ENCODE measurements at regions not wholly inside any gene's neighbourhood (a gene's known extent, or its start where the extent isn't known, plus 50 kb on each side); places are given as distances from the start of the nearest gene placed in this dataset.

- no peak overlapping the region for H3K4me3 ChIP-seq
- no peaks in the 10 kb centered on the region for H3K4me1 ChIP-seq (replicated peaks in 1 of 2)
- whole genome bisulfite sequencing, 10 experiments = 67 to 95% (median 85%) methylated on average over 5 to 13 of the region's 14 CpGs; no CpG with 5 or more reads in 1 of the 10 experiments
- ATAC-seq (replicated peaks in 6 of 8) = no peak
- H3K27ac ChIP-seq = no peak overlapping the region
- in situ Hi-C loops (cut with MboI; ENCODE audit: low pct_unique_long_range_greater_than_20kb in 2 of 9, low sequenced_read_pairs in 9 of 9, unreplicated experiment in 9 of 9) = loop anchor here in 1 of 9 experiments (25.0 kb wide), 1 partner anchor 1312 kb away; no protein-coding TSS in a partner anchor
These were observed 185.6 kb downstream of the INSC start for GRCh38 chr11:15300341-15300740.

- no peak overlapping the region for H3K4me3 ChIP-seq
- no peak overlapping the region for H3K27ac ChIP-seq
- 0 to 6% (median 0%) methylated on average over 1 to 3 of the region's 4 CpGs; no CpG with 5 or more reads in 6 of the 10 experiments for WGBS, 10 experiments
- in situ Hi-C loops (cut with MboI; ENCODE audit: low pct_unique_long_range_greater_than_20kb in 2 of 9, low sequenced_read_pairs in 9 of 9, unreplicated experiment in 9 of 9) = loop anchor here in 1 of 9 experiments (25.0 kb wide), 1 partner anchor 1305 kb away; no protein-coding TSS in a partner anchor
- no peaks in the 10 kb centered on the region for H3K4me1 ChIP-seq (replicated peaks in 1 of 2)
- peak in 7 of 8 experiments; percentile 14 to 99 (median 60) for ATAC-seq (replicated peaks in 6 of 8)
These were observed 192.9 kb downstream of the INSC start for GRCh38 chr11:15307619-15308024.

GRCh38 chr11:15308840-15309239 lies 194.1 kb downstream of the INSC start:
- no peak for ATAC-seq (replicated peaks in 6 of 8)
- Histone ChIP-seq H3K27ac (no peak overlapping the region), H3K4me1 (replicated peaks in 1 of 2) (no peaks in the 10 kb centered on the region), H3K4me3 (no peak overlapping the region)
- WGBS, 10 experiments = 0 to 94% (median 50%) methylated on average over 1 to 2 of the region's 2 CpGs; no CpG with 5 or more reads in 5 of the 10 experiments
- in situ Hi-C loops (cut with MboI; ENCODE audit: low pct_unique_long_range_greater_than_20kb in 2 of 9, low sequenced_read_pairs in 9 of 9, unreplicated experiment in 9 of 9) = loop anchor here in 1 of 9 experiments (25.0 kb wide), 1 partner anchor 1303 kb away; no protein-coding TSS in a partner anchor

GRCh38 chr11:15309296-15309695 lies 194.6 kb downstream of the INSC start:
- peak in 2 of 8 experiments; percentile 13 to 40 for ATAC-seq (replicated peaks in 6 of 8)
- 0 to 88% (median 46%) methylated on average over 1 of the region's 1 CpG; no CpG with 5 or more reads in 4 of the 10 experiments for WGBS, 10 experiments
- H3K27ac ChIP-seq = no peak overlapping the region
- H3K4me3 ChIP-seq = no peak overlapping the region
- in situ Hi-C loops (cut with MboI; ENCODE audit: low pct_unique_long_range_greater_than_20kb in 2 of 9, low sequenced_read_pairs in 9 of 9, unreplicated experiment in 9 of 9) = loop anchor here in 1 of 9 experiments (25.0 kb wide), 1 partner anchor 1303 kb away; no protein-coding TSS in a partner anchor
- no peaks in the 10 kb centered on the region for H3K4me1 ChIP-seq (replicated peaks in 1 of 2)

GRCh38 chr11:15313862-15314261 lies 199.1 kb downstream of the INSC start:
- H3K27ac ChIP-seq = no peak overlapping the region
- no peak for ATAC-seq (replicated peaks in 6 of 8)
- WGBS, 10 experiments = 42 to 100% (median 77%) methylated on average over 1 to 2 of the region's 2 CpGs; no CpG with 5 or more reads in 4 of the 10 experiments
- no peak overlapping the region for H3K4me3 ChIP-seq
- in situ Hi-C loops (cut with MboI; ENCODE audit: low pct_unique_long_range_greater_than_20kb in 2 of 9, low sequenced_read_pairs in 9 of 9, unreplicated experiment in 9 of 9) = loop anchor here in 1 of 9 experiments (25.0 kb wide), 1 partner anchor 1298 kb away; no protein-coding TSS in a partner anchor
- H3K4me1 ChIP-seq (replicated peaks in 1 of 2) = peaks cover 0 to 8% of the 10 kb centered on the region in 2 donors

- in situ Hi-C loops (cut with MboI; ENCODE audit: low pct_unique_long_range_greater_than_20kb in 2 of 9, low sequenced_read_pairs in 9 of 9, unreplicated experiment in 9 of 9) = loop anchor here in 1 of 9 experiments (25.0 kb wide), 1 partner anchor 1293 kb away; no protein-coding TSS in a partner anchor
- no peak for ATAC-seq (replicated peaks in 6 of 8)
- Histone ChIP-seq H3K4me3 (no peak overlapping the region), H3K27ac (no peak overlapping the region), H3K4me1 (replicated peaks in 1 of 2) (peaks cover 0 to 8% of the 10 kb centered on the region in 2 donors)
- 36 to 95% (median 88%) methylated on average over 4 to 9 of the region's 9 CpGs for WGBS, 10 experiments
These were observed 204.1 kb downstream of the INSC start for GRCh38 chr11:15318814-15319213.

- no peak for ATAC-seq (replicated peaks in 6 of 8)
- 20 to 100% (median 80%) methylated on average over 1 to 2 of the region's 2 CpGs; no CpG with 5 or more reads in 3 of the 10 experiments for WGBS, 10 experiments
These were observed 211.8 kb downstream of the INSC start for GRCh38 chr11:15326520-15326919.

GRCh38 chr11:15327786-15328231 lies 213.1 kb downstream of the INSC start:
- in situ Hi-C loops (cut with MboI; ENCODE audit: low pct_unique_long_range_greater_than_20kb in 2 of 9, low sequenced_read_pairs in 9 of 9, unreplicated experiment in 9 of 9) = loop anchor here in 2 of 9 experiments (25.0 kb wide), 1 partner anchor 1284 kb away; no protein-coding TSS in a partner anchor
- 48 to 100% (median 83%) methylated on average over 1 to 2 of the region's 4 CpGs; no CpG with 5 or more reads in 7 of the 10 experiments for WGBS, 10 experiments
- H3K4me1 ChIP-seq (replicated peaks in 1 of 2) = no peaks in the 10 kb centered on the region
- H3K4me3 ChIP-seq = no peak overlapping the region
- no peak overlapping the region for H3K27ac ChIP-seq
- peak; percentile 73 to 96 (median 80) for ATAC-seq (replicated peaks in 6 of 8)

More at GRCh38 chr11:15326520-15326919, 211.8 kb downstream of the INSC start:
- no peak overlapping the region for H3K4me3 ChIP-seq
- H3K4me1 ChIP-seq (replicated peaks in 1 of 2) = no peaks in the 10 kb centered on the region
- no peak overlapping the region for H3K27ac ChIP-seq
- in situ Hi-C loops (cut with MboI; ENCODE audit: low pct_unique_long_range_greater_than_20kb in 2 of 9, low sequenced_read_pairs in 9 of 9, unreplicated experiment in 9 of 9) = loop anchor here in 2 of 9 experiments (25.0 kb wide), 1 partner anchor 1286 kb away; no protein-coding TSS in a partner anchor

- Histone ChIP-seq H3K4me3 (no peak overlapping the region), H3K4me1 (replicated peaks in 1 of 2) (no peaks in the 10 kb centered on the region), H3K27ac (no peak overlapping the region)
- in situ Hi-C loops (cut with MboI; ENCODE audit: low pct_unique_long_range_greater_than_20kb in 2 of 9, low sequenced_read_pairs in 9 of 9, unreplicated experiment in 9 of 9) = loop anchor here in 2 of 9 experiments (25.0 kb wide), 1 partner anchor 1279 kb away; no protein-coding TSS in a partner anchor
- ATAC-seq (replicated peaks in 6 of 8) = no peak
- WGBS, 10 experiments = 0 to 100% (median 43%) methylated on average over 1 of the region's 1 CpG; no CpG with 5 or more reads in 6 of the 10 experiments
These were observed 218.7 kb downstream of the INSC start for GRCh38 chr11:15333407-15333806.

GRCh38 chr11:15334766-15335165 lies 220.0 kb downstream of the INSC start:
- Histone ChIP-seq H3K4me3 (no peak overlapping the region), H3K27ac (no peak overlapping the region), H3K4me1 (replicated peaks in 1 of 2) (no peaks in the 10 kb centered on the region)
- in situ Hi-C loops (cut with MboI; ENCODE audit: low pct_unique_long_range_greater_than_20kb in 2 of 9, low sequenced_read_pairs in 9 of 9, unreplicated experiment in 9 of 9) = loop anchor here in 2 of 9 experiments (25.0 kb wide), 1 partner anchor 1278 kb away; no protein-coding TSS in a partner anchor
- WGBS, 10 experiments = 0 to 100% (median 0%) methylated on average over 1 to 3 of the region's 3 CpGs; no CpG with 5 or more reads in 3 of the 10 experiments
- no peak for ATAC-seq (replicated peaks in 6 of 8)

- 0 to 100% (median 69%) methylated on average over 1 to 3 of the region's 3 CpGs; no CpG with 5 or more reads in 3 of the 10 experiments for WGBS, 10 experiments
These were observed 221.3 kb downstream of the INSC start for GRCh38 chr11:15336021-15336420.

GRCh38 chr11:15339302-15339701 lies 224.6 kb downstream of the INSC start:
- Histone ChIP-seq H3K27ac (no peak overlapping the region), H3K4me3 (no peak overlapping the region), H3K4me1 (replicated peaks in 1 of 2) (peaks cover 0 to 4% of the 10 kb centered on the region in 2 donors)
- no peak for ATAC-seq (replicated peaks in 6 of 8)
- WGBS, 10 experiments = 0 to 100% (median 85%) methylated on average over 1 of the region's 1 CpG; no CpG with 5 or more reads in 2 of the 10 experiments
- in situ Hi-C loops (cut with MboI; ENCODE audit: low pct_unique_long_range_greater_than_20kb in 2 of 9, low sequenced_read_pairs in 9 of 9, unreplicated experiment in 9 of 9) = loop anchor here in 2 of 9 experiments (25.0 kb wide), 1 partner anchor 1273 kb away; no protein-coding TSS in a partner anchor

More at GRCh38 chr11:15336021-15336420, 221.3 kb downstream of the INSC start:
- Histone ChIP-seq H3K4me3 (no peak overlapping the region), H3K4me1 (replicated peaks in 1 of 2) (no peaks in the 10 kb centered on the region), H3K27ac (no peak overlapping the region)
- no peak for ATAC-seq (replicated peaks in 6 of 8)
- in situ Hi-C loops (cut with MboI; ENCODE audit: low pct_unique_long_range_greater_than_20kb in 2 of 9, low sequenced_read_pairs in 9 of 9, unreplicated experiment in 9 of 9) = loop anchor here in 2 of 9 experiments (25.0 kb wide), 1 partner anchor 1276 kb away; no protein-coding TSS in a partner anchor

- no peak overlapping the region for H3K27ac ChIP-seq
- 0 to 50% (median 10%) methylated on average over 1 of the region's 1 CpG; no CpG with 5 or more reads in 6 of the 10 experiments for WGBS, 10 experiments
- H3K4me3 ChIP-seq = no peak overlapping the region
- H3K4me1 ChIP-seq (replicated peaks in 1 of 2) = peaks cover 0 to 4% of the 10 kb centered on the region in 2 donors
- no peak for ATAC-seq (replicated peaks in 6 of 8)
- in situ Hi-C loops (cut with MboI; ENCODE audit: low pct_unique_long_range_greater_than_20kb in 2 of 9, low sequenced_read_pairs in 9 of 9, unreplicated experiment in 9 of 9) = loop anchor here in 2 of 9 experiments (25.0 kb wide), 1 partner anchor 1271 kb away; no protein-coding TSS in a partner anchor
These were observed 226.9 kb downstream of the INSC start for GRCh38 chr11:15341587-15341986.
